HG03575 (cell line): ENCODE measurements at regions not wholly inside any gene's neighbourhood (a gene's known extent, or its start where the extent isn't known, plus 50 kb on each side); places are given as distances from the start of the nearest gene placed in this dataset.

ENCODE experiments used
- ATAC-seq: cut with Tn5 transposase; IDR thresholded peaks from one replicate; pipeline ENCODE4 v1.9.1; 2021; ENCODE audit not compliant: unreplicated experiment, insufficient number of reproducible peaks, low FRiP score; ENCODE audit errors: extremely low read depth

GRCh38 chr10:110394898-110395297 lies 90.2 kb upstream of the SMNDC1 start:
- no peak for ATAC-seq

- peak; percentile 81 for ATAC-seq
Observed at GRCh38 chr10:110395350-110396283, 90.9 kb upstream of the SMNDC1 start.

- no peak for ATAC-seq
Observed at GRCh38 chr10:110396284-110396651, 91.5 kb upstream of the SMNDC1 start.

- no peak for ATAC-seq
Observed at GRCh38 chr10:110397856-110398255, 93.1 kb upstream of the SMNDC1 start.

GRCh38 chr10:110398419-110399105 lies 93.8 kb upstream of the SMNDC1 start:
- ATAC-seq, result no peak

- ATAC-seq, result no peak
Observed at GRCh38 chr10:110399106-110399964, 94.6 kb upstream of the SMNDC1 start.

GRCh38 chr10:110399965-110400933 lies 95.5 kb upstream of the SMNDC1 start:
- no peak for ATAC-seq

GRCh38 chr10:110401401-110402076 lies 96.2 kb upstream of the DUSP5 start:
- no peak for ATAC-seq

GRCh38 chr10:110402077-110402416 lies 95.7 kb upstream of the DUSP5 start:
- no peak for ATAC-seq

GRCh38 chr10:110403593-110403992 lies 94.1 kb upstream of the DUSP5 start:
- ATAC-seq, result no peak

GRCh38 chr10:110404413-110404812 lies 93.3 kb upstream of the DUSP5 start:
- ATAC-seq, result no peak

- ATAC-seq, result no peak
Observed at GRCh38 chr10:110404825-110405224, 92.9 kb upstream of the DUSP5 start.

- no peak for ATAC-seq
Observed at GRCh38 chr10:110405380-110405779, 92.3 kb upstream of the DUSP5 start.

- ATAC-seq, result no peak
Observed at GRCh38 chr10:110407301-110408170, 90.2 kb upstream of the DUSP5 start.

GRCh38 chr10:110408203-110408871 lies 89.4 kb upstream of the DUSP5 start:
- no peak for ATAC-seq

- ATAC-seq, result no peak
Observed at GRCh38 chr10:110408943-110409342, 88.8 kb upstream of the DUSP5 start.

- ATAC-seq, result no peak
Observed at GRCh38 chr10:110409488-110409887, 88.2 kb upstream of the DUSP5 start.
